H9 (cell line): ENCODE measurements at regions not wholly inside any gene's neighbourhood (a gene's known extent, or its start where the extent isn't known, plus 50 kb on each side); places are given as distances from the start of the nearest gene placed in this dataset.

Experiments
- DNase-seq: peaks from one replicate; pipeline ENCODE4 v3.0.0-alpha.2; 2017
- H2AFZ ChIP-seq: one replicate; pipeline ENCODE4 v1.6.1; 2013; ENCODE audit warnings: mild to moderate bottlenecking, low read length, control low read depth, moderate library complexity
- H2AK5ac ChIP-seq: 2 replicates; pipeline ENCODE4 v1.6.1; 2013; ENCODE audit warnings: low read length, control low read depth, mixed read lengths; ENCODE audit not compliant: insufficient read length
- H2BK120ac ChIP-seq: one replicate; pipeline ENCODE4 v1.6.1; 2013; ENCODE audit warnings: low read depth, mild to moderate bottlenecking, low read length, control low read depth, inconsistent platforms; ENCODE audit not compliant: poor library complexity, severe bottlenecking
- H2BK12ac ChIP-seq: 2 replicates; pipeline ENCODE4 v1.6.1; 2013; ENCODE audit warnings: low read length, control low read depth, mixed read lengths, low read depth; ENCODE audit not compliant: insufficient read length
- H2BK15ac ChIP-seq: 2 replicates; pipeline ENCODE4 v1.6.1; 2013; ENCODE audit warnings: low read depth, low read length, control low read depth
- H2BK20ac ChIP-seq: one replicate; pipeline ENCODE4 v1.6.1; 2013; ENCODE audit warnings: low read depth, mild to moderate bottlenecking, low read length, control low read depth, inconsistent platforms; ENCODE audit not compliant: poor library complexity, severe bottlenecking
- H2BK5ac ChIP-seq: 2 replicates; pipeline ENCODE4 v1.6.1; 2013; ENCODE audit warnings: low read length, control low read depth, mixed read lengths; ENCODE audit not compliant: insufficient read length
- H3K14ac ChIP-seq: 2 replicates; pipeline ENCODE4 v1.6.1; 2013; ENCODE audit warnings: low read length, control low read depth; ENCODE audit not compliant: insufficient read depth
- H3K18ac ChIP-seq: 2 replicates; pipeline ENCODE4 v1.6.1; 2013; ENCODE audit warnings: low read depth, mild to moderate bottlenecking, mixed read lengths, low read length, control low read depth; ENCODE audit not compliant: insufficient read length
- H3K23ac ChIP-seq: 2 replicates; pipeline ENCODE4 v1.6.1; 2013; ENCODE audit warnings: low read length, control low read depth, mixed read lengths, low read depth; ENCODE audit not compliant: insufficient read length
- H3K23me2 ChIP-seq: 2 replicates; pipeline ENCODE4 v1.6.1; 2013; ENCODE audit warnings: low read depth, mild to moderate bottlenecking, mixed read lengths, low read length, control low read depth; ENCODE audit not compliant: insufficient read length, poor library complexity, severe bottlenecking
- H3K27ac ChIP-seq: 2 replicates; pipeline ENCODE4 v1.5.1; 2013; ENCODE audit warnings: low read length, control low read depth, mixed read lengths, low read depth; ENCODE audit not compliant: insufficient read length
- H3K27me3 ChIP-seq: 2 replicates; pipeline ENCODE4 v1.6.1; 2013; ENCODE audit warnings: low read length, control low read depth, inconsistent platforms; ENCODE audit not compliant: insufficient read depth
- H3K4ac ChIP-seq: 2 replicates; pipeline ENCODE4 v1.6.1; 2013; ENCODE audit warnings: low read depth, mild to moderate bottlenecking, control low read depth, inconsistent platforms, low read length, moderate library complexity
- H3K4me1 ChIP-seq: 2 replicates; pipeline ENCODE4 v1.6.1; 2013; ENCODE audit warnings: low read length, control low read depth, inconsistent platforms; ENCODE audit not compliant: insufficient read depth
- H3K4me2 ChIP-seq: 2 replicates; pipeline ENCODE4 v1.6.1; 2013; ENCODE audit warnings: low read length, control low read depth, mixed read lengths; ENCODE audit not compliant: insufficient read length, insufficient read depth
- H3K56ac ChIP-seq: 2 replicates; pipeline ENCODE4 v1.6.1; 2013; ENCODE audit warnings: low read depth, mild to moderate bottlenecking, mixed read lengths, low read length, control low read depth; ENCODE audit not compliant: insufficient read length
- H3K79me1 ChIP-seq: 2 replicates; pipeline ENCODE4 v1.6.1; 2013; ENCODE audit warnings: low read depth, mild to moderate bottlenecking, moderate library complexity, low read length, control low read depth, inconsistent platforms; ENCODE audit not compliant: insufficient read depth, poor library complexity, severe bottlenecking
- H3K79me2 ChIP-seq: 2 replicates; pipeline ENCODE4 v1.6.1; 2013; ENCODE audit warnings: low read length, control low read depth, inconsistent platforms; ENCODE audit not compliant: insufficient read depth
- H3K9ac ChIP-seq: 2 replicates; pipeline ENCODE4 v1.6.1; 2013; ENCODE audit warnings: low read length, control low read depth, mixed read lengths; ENCODE audit not compliant: insufficient read length; ENCODE audit errors: extremely low read depth
- H3K9me3 ChIP-seq: one replicate; pipeline ENCODE4 v1.6.1; 2013; ENCODE audit warnings: low read depth, low read length, inconsistent platforms; ENCODE audit not compliant: control insufficient read depth
- H3T11ph ChIP-seq: one replicate; pipeline ENCODE4 v1.6.1; 2013; ENCODE audit warnings: mild to moderate bottlenecking, low read length, control low read depth, inconsistent platforms
- H4K20me1 ChIP-seq: one replicate; pipeline ENCODE4 v1.6.1; 2013; ENCODE audit not compliant: control insufficient read depth, insufficient read length, insufficient read depth
- H4K5ac ChIP-seq: 2 replicates; pipeline ENCODE4 v1.6.1; 2013; ENCODE audit warnings: low read depth, mild to moderate bottlenecking, mixed read lengths, low read length, control low read depth; ENCODE audit not compliant: insufficient read length
- H4K8ac ChIP-seq: replicated peaks from 2 replicates; pipeline ENCODE4 v1.6.1; 2013; ENCODE audit warnings: low read length, control low read depth, mixed read lengths, low read depth; ENCODE audit not compliant: insufficient read length
- H4K91ac ChIP-seq: 2 replicates; pipeline ENCODE4 v1.6.1; 2013; ENCODE audit warnings: low read depth, mild to moderate bottlenecking, moderate library complexity, mixed read lengths, low read length, control low read depth; ENCODE audit not compliant: insufficient read length
- H3K27ac Mint-ChIP-seq, 3 experiments: 2 replicates in 2 of 3; 3 replicates in 1 of 3; pipeline ENCODE4 v1.8.0; 2020 to 2021; ENCODE audit warnings: mixed read lengths in 3 of 3, mild to moderate bottlenecking in 1 of 3, moderate library complexity in 1 of 3
- H3K27me3 Mint-ChIP-seq: 2 replicates; pipeline ENCODE4 v1.8.0; 2021; ENCODE audit warnings: low read depth, mild to moderate bottlenecking, moderate library complexity, mixed read lengths
- H3K36me3 Mint-ChIP-seq, 3 experiments: 2 replicates in 2 of 3; 3 replicates in 1 of 3; pipeline ENCODE4 v1.8.0; 2020 to 2021; ENCODE audit warnings: low read depth in 3 of 3, mixed read lengths in 3 of 3; ENCODE audit not compliant: insufficient read depth in 1 of 3
- H3K4me1 Mint-ChIP-seq, 2 experiments: 2 replicates each; pipeline ENCODE4 v1.8.0; 2020; ENCODE audit warnings: mixed read lengths in 2 of 2
- H3K4me3 Mint-ChIP-seq, 2 experiments: 2 replicates in 1 of 2; 3 replicates in 1 of 2; pipeline ENCODE4 v1.8.0; 2020 to 2021; ENCODE audit warnings: mild to moderate bottlenecking in 2 of 2, mixed read lengths in 2 of 2, moderate library complexity in 1 of 2
- H3K9me3 Mint-ChIP-seq, 2 experiments: 2 replicates in 1 of 2; 3 replicates in 1 of 2; pipeline ENCODE4 v1.8.0; 2020; ENCODE audit warnings: mild to moderate bottlenecking in 2 of 2, mixed read lengths in 2 of 2, moderate library complexity in 1 of 2
- CTCF ChIP-seq: fragments of 200-600 bp; sonication (generic); conservative IDR thresholded peaks from 3 replicates; pipeline ENCODE4 v1.8.0; 2021; ENCODE audit warnings: antibody characterized with exemption, mild to moderate bottlenecking
- WGBS: extraction: QIAGEN DNeasy Blood & Tissue Kit; methylation state at CpG from one replicate; pipeline ENCODE4 v1.1.7; 2013; ENCODE audit warnings: missing lambda C conversion rate, low lambda C conversion rate, mixed read lengths; ENCODE audit not compliant: insufficient read length; ENCODE audit errors: extremely low coverage; 5-methylcytosine and 5-hydroxymethylcytosine counted together

DNA sequence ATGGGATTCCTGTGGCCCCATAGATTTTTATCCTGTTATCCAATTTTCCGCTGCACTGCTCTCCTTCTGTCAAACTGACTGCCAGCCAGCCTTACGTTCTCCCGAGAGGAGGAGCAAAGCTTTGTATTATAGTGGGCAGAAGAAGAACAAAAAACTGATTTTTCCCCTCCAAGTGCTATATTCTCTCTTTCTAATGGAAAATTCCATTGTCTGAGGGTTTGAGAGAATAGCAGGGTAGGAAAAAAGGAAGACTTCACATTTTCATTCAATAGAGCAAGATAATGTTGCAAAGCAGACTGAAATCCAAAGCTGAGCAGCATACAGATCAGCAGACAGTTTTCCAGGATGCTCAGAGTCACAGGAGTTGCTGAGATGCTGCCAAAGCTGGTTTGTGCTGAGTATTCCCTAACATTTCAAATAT, 238.0 kb downstream of the UBE2E3 start:
- no peak overlapping the region for H3K4ac ChIP-seq
- Mint-ChIP-seq H3K4me1 (no peaks in the 10 kb centered on the region), H3K27ac (no peak overlapping the region), H3K36me3 (no peaks in the 10 kb centered on the region), H3K9me3 (no peaks in the 10 kb centered on the region), H3K27me3 (no peaks in the 10 kb centered on the region), H3K4me3 (no peak overlapping the region)
- H3K56ac ChIP-seq: no peak overlapping the region
- no peaks in the 10 kb centered on the region for H3K27me3 ChIP-seq
- no peaks in the 10 kb centered on the region for H3K9me3 ChIP-seq
- H3K79me1 ChIP-seq: no peaks in the 10 kb centered on the region
- H4K91ac ChIP-seq: no peak overlapping the region
- no peak overlapping the region for H2AFZ ChIP-seq
- H2BK12ac ChIP-seq: no peak overlapping the region
- no peak overlapping the region for H3K14ac ChIP-seq
- H3K4me1 ChIP-seq: no peaks in the 10 kb centered on the region
- no peaks in the 10 kb centered on the region for H3K23me2 ChIP-seq
- no peaks in the 10 kb centered on the region for H4K20me1 ChIP-seq
- H3K18ac ChIP-seq: no peak overlapping the region
- no peak for DNase-seq
- H3K9ac ChIP-seq: no peak overlapping the region
- no CpG with 5 or more reads among the region's 3 CpGs for WGBS
- no peak for TF ChIP-seq CTCF
- H4K8ac ChIP-seq: no peak overlapping the region
- H3K79me2 ChIP-seq: no peaks in the 10 kb centered on the region
- no peak overlapping the region for H3T11ph ChIP-seq
- no peak overlapping the region for H2BK20ac ChIP-seq
- no peak overlapping the region for H3K23ac ChIP-seq
- H3K4me2 ChIP-seq: no peak overlapping the region
- no peak overlapping the region for H2BK120ac ChIP-seq
- H3K27ac ChIP-seq: no peak overlapping the region
- H2BK15ac ChIP-seq: no peak overlapping the region
- H4K5ac ChIP-seq: no peak overlapping the region
- H2AK5ac ChIP-seq: no peak overlapping the region
- H2BK5ac ChIP-seq: no peak overlapping the region
